ENCODE measurements at regions not wholly inside any gene's neighbourhood (a gene's known extent, or its start where the extent isn't known, plus 50 kb on each side); places are given as distances from the start of the nearest gene placed in this dataset.

DNA sequence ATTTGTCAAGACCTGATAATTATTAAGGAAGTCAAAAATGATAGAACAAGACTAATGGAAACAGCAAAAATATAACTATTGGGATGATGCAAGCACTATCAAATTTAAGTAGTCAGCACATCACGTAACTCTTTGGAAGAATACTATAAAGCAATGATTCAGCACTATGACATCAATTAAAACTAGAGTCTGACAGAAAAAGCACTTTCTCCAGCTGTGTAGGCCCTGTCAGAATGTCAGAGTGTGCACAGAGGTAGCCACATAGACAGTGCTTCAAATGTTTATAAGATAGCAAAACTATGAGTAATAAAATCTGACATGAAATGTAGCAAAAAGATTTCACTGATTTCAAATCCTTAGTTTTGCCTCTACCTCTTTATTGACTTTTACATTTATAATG lies 1226.6 kb upstream of the ADGRL3 start:
- Histone ChIP-seq H3K4me2 (ENCODE audit: insufficient read depth in 1 of 2, low read depth in 2 of 2, low read length in 2 of 2) (no peak overlapping the region), H3K27ac (ENCODE audit: low read depth, low read length) (no peak overlapping the region), H3K56ac (replicated peaks; ENCODE audit: insufficient read length, low read depth, low read length) (no peak overlapping the region), H3K14ac (ENCODE audit: insufficient read length) (no peak overlapping the region), H3K36me3 (ENCODE audit: control insufficient read depth in 2 of 4, insufficient read depth in 4 of 4, low read length in 3 of 4) (no peaks in the 10 kb centered on the region), H3K23ac (ENCODE audit: insufficient read length) (no peak overlapping the region), H3K23me2 (ENCODE audit: low read depth, low read length) (no peaks in the 10 kb centered on the region), H4K91ac (replicated peaks; ENCODE audit: insufficient read length, low read length) (no peak overlapping the region), H2AFZ (ENCODE audit: low read length) (no peak overlapping the region), H4K20me1 (replicated peaks in 1 of 2; ENCODE audit: control insufficient read depth in 1 of 2, insufficient read depth in 2 of 2, low read length in 2 of 2) (no peaks in the 10 kb centered on the region), H2BK5ac (ENCODE audit: low read depth, low read length) (no peak overlapping the region), H3K79me2 (ENCODE audit: control insufficient read depth in 1 of 2, insufficient read depth in 2 of 2, low read length in 2 of 2) (no peaks in the 10 kb centered on the region), H4K5ac (ENCODE audit: insufficient read length, low read depth, low read length) (no peak overlapping the region), H2BK15ac (ENCODE audit: low read length) (no peak overlapping the region), H3K27me3 (replicated peaks in 1 of 4; ENCODE audit: control insufficient read depth in 3 of 4, extremely low read depth in 1 of 4, insufficient read depth in 3 of 4, low read length in 3 of 4) (no peaks in the 10 kb centered on the region), H3K4me1 (replicated peaks in 1 of 4; ENCODE audit: control insufficient read depth in 3 of 4, insufficient read depth in 4 of 4, low read length in 3 of 4) (no peaks in the 10 kb centered on the region), H2BK12ac (ENCODE audit: low read depth, low read length) (no peak overlapping the region), H2BK120ac (replicated peaks; ENCODE audit: low read depth, low read length) (no peak overlapping the region), H2AK5ac (ENCODE audit: low read depth, low read length) (no peak overlapping the region), H3K9ac (replicated peaks in 1 of 4; ENCODE audit: extremely low read depth in 1 of 4, low read depth in 3 of 4, low read length in 3 of 4) (no peak overlapping the region), H3K79me1 (ENCODE audit: low read depth, low read length) (no peaks in the 10 kb centered on the region), H2BK20ac (ENCODE audit: low read length) (no peak overlapping the region), H3K4me3 (ENCODE audit: extremely low read depth in 1 of 4, insufficient read depth in 2 of 4, low read depth in 3 of 4, low read length in 4 of 4) (no peak overlapping the region), H4K8ac (ENCODE audit: extremely low read depth, insufficient read depth, low read length) (no peak overlapping the region), H3K18ac (ENCODE audit: extremely low read depth, low read length) (no peak overlapping the region), H3K9me3 (ENCODE audit: insufficient read depth in 2 of 2, low read depth in 1 of 2, low read length in 1 of 2) (no peaks in the 10 kb centered on the region), H3K4ac (replicated peaks; ENCODE audit: insufficient read length, low read depth, low read length) (no peak overlapping the region)
- DNase-seq (ENCODE audit: low read depth in 1 of 2, low spot score in 2 of 2) (no peak), FAIRE-seq (no peak)
- 89% methylated on average over 1 of the region's 1 CpG; no CpG with 5 or more reads in 1 of the 2 experiments for WGBS, 2 experiments (ENCODE audit: extremely low coverage in 1 of 2, insufficient coverage in 1 of 2, insufficient read length in 1 of 2, insufficient replicate concordance in 2 of 2, low coverage in 1 of 2, low lambda C conversion rate in 2 of 2, missing lambda C conversion rate in 1 of 2)
- CTCF ChIA-PET (ENCODE audit: partially characterized antibody), result interaction anchor here (0.7 kb wide), 1 partner anchor 26 kb away, joined by 4 read pairs; no protein-coding TSS in a partner anchor
- POLR2A ChIA-PET (ENCODE audit: partially characterized antibody), result no interaction called here
- TF ChIP-seq KDM4A (IDR thresholded peaks at IDR 0.05; ENCODE audit: low read depth, low read length, severe bottlenecking), result no peak
- no peak for TF ChIP-seq CHD1 (IDR thresholded peaks at IDR 0.05; ENCODE audit: low read depth, low read length)
- TF ChIP-seq SRF (IDR thresholded peaks at IDR 0.05; ENCODE audit: low read depth, low read length), result no peak
- no peak for TF ChIP-seq YY1 (IDR thresholded peaks at IDR 0.05; ENCODE audit: low read depth, low read length)
- TF ChIP-seq CREB1 (IDR thresholded peaks at IDR 0.05), result no peak
